ENCODE measurements at regions not wholly inside any gene's neighbourhood (a gene's known extent, or its start where the extent isn't known, plus 50 kb on each side); places are given as distances from the start of the nearest gene placed in this dataset.

GRCh38 chr20:58113716-58114115 lies 114.7 kb downstream of the ANKRD60 start:
- H3K36me3 ChIP-seq (ENCODE audit: control insufficient read depth, insufficient read depth, low read length), result no peaks in the 10 kb centered on the region
- Mint-ChIP-seq H3K4me1 (no peaks in the 10 kb centered on the region), H3K4me3 (no peak overlapping the region), H3K27ac (no peak overlapping the region), H3K27me3 (ENCODE audit: insufficient read depth) (peaks cover 14% of the 10 kb centered on the region), H3K9me3 (no peaks in the 10 kb centered on the region), H3K36me3 (ENCODE audit: low read depth) (no peaks in the 10 kb centered on the region)
- H3K4me1 ChIP-seq (ENCODE audit: control insufficient read depth, insufficient read depth, low read length), result no peaks in the 10 kb centered on the region
- H3K4me3 ChIP-seq (ENCODE audit: low read length), result no peak overlapping the region
- no peak overlapping the region for H3K27ac ChIP-seq (ENCODE audit: low read depth, low read length)
- H3K27me3 ChIP-seq (ENCODE audit: control insufficient read depth, insufficient read depth, low read length, poor library complexity, severe bottlenecking), result no peaks in the 10 kb centered on the region
- TF ChIP-seq, protein P1, sequence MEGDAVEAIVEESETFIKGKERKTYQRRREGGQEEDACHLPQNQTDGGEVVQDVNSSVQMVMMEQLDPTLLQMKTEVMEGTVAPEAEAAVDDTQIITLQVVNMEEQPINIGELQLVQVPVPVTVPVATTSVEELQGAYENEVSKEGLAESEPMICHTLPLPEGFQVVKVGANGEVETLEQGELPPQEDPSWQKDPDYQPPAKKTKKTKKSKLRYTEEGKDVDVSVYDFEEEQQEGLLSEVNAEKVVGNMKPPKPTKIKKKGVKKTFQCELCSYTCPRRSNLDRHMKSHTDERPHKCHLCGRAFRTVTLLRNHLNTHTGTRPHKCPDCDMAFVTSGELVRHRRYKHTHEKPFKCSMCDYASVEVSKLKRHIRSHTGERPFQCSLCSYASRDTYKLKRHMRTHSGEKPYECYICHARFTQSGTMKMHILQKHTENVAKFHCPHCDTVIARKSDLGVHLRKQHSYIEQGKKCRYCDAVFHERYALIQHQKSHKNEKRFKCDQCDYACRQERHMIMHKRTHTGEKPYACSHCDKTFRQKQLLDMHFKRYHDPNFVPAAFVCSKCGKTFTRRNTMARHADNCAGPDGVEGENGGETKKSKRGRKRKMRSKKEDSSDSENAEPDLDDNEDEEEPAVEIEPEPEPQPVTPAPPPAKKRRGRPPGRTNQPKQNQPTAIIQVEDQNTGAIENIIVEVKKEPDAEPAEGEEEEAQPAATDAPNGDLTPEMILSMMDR (conservative IDR thresholded peaks at IDR 0.05), result no peak
- DNase-seq, result no peak
- WGBS, 2 experiments (ENCODE audit: insufficient coverage in 1 of 2, insufficient read length in 1 of 2), result 85 to 90% methylated on average over 8 to 9 of the region's 10 CpGs
- H3K9me3 ChIP-seq (ENCODE audit: control insufficient read depth, low read length), result no peaks in the 10 kb centered on the region
- H3K9ac ChIP-seq (ENCODE audit: extremely low read depth, low read length, poor library complexity, severe bottlenecking), result no peak overlapping the region

DNA sequence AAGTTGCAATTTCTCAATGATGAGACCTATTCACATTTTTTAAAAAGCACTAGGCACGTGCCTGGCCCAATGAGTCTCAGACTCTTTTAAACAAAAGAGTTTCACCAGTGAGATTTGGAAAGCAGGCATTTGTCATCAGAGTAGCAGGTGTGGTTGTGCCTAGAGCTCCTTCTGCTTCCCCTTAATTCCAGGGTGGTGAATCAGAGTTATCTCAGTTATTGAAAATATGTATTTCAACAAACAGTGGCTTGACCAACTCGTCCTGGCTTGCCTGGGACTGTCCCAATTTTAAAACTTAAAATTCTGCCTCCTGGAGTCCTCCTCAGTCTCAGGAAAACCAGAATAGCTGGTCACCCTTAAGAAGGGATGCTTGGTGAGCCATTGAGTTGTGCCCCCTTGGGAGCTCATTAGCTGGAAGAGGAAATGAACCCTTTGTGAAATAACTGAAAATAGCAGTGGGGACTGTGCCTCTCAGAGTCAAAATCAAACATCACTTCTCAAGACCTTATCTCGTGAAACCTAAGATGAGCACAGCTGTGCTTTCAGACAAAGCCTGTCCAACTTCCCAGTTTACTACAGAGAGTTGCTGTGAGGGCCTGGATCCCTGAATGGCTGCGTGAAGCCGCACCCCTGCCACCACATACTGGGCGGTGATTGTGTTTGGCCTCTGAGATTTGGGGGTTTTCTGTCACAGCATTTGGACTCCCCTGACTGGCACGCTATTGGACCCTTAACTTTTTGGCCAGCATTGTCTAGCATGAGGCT lies 116.3 kb downstream of the ANKRD60 start:
- no peak for DNase-seq
- H3K36me3 Mint-ChIP-seq (ENCODE audit: low read depth), result no peaks in the 10 kb centered on the region

GRCh38 chr20:58111310-58112016 lies 117.0 kb downstream of the ANKRD60 start:
- Histone ChIP-seq H3K27me3 (ENCODE audit: control insufficient read depth, insufficient read depth, low read length, poor library complexity, severe bottlenecking) (no peaks in the 10 kb centered on the region), H3K9ac (ENCODE audit: extremely low read depth, low read length, poor library complexity, severe bottlenecking) (no peak overlapping the region)
- no peaks in the 10 kb centered on the region for H3K36me3 Mint-ChIP-seq (ENCODE audit: low read depth)

More for the DNA sequence above, 116.3 kb downstream of the ANKRD60 start:
- 90 to 94% methylated on average over 6 to 7 of the region's 7 CpGs for WGBS, 2 experiments (ENCODE audit: insufficient coverage in 1 of 2, insufficient read length in 1 of 2)
- H3K27ac ChIP-seq (ENCODE audit: low read depth, low read length), result no peak overlapping the region
- Mint-ChIP-seq H3K4me1 (no peaks in the 10 kb centered on the region), H3K4me3 (no peak overlapping the region), H3K9me3 (no peaks in the 10 kb centered on the region), H3K27ac (no peak overlapping the region), H3K27me3 (ENCODE audit: insufficient read depth) (peaks cover 19% of the 10 kb centered on the region)
- no peaks in the 10 kb centered on the region for H3K27me3 ChIP-seq (ENCODE audit: control insufficient read depth, insufficient read depth, low read length, poor library complexity, severe bottlenecking)
- TF ChIP-seq, protein P1 (conservative IDR thresholded peaks at IDR 0.05), result no peak
- no peaks in the 10 kb centered on the region for H3K9me3 ChIP-seq (ENCODE audit: control insufficient read depth, low read length)
- H3K4me1 ChIP-seq (ENCODE audit: control insufficient read depth, insufficient read depth, low read length), result no peaks in the 10 kb centered on the region
- no peak overlapping the region for H3K4me3 ChIP-seq (ENCODE audit: low read length)
- no peaks in the 10 kb centered on the region for H3K36me3 ChIP-seq (ENCODE audit: control insufficient read depth, insufficient read depth, low read length)
- no peak overlapping the region for H3K9ac ChIP-seq (ENCODE audit: extremely low read depth, low read length, poor library complexity, severe bottlenecking)

More at GRCh38 chr20:58111310-58112016, 117.0 kb downstream of the ANKRD60 start:
- Histone ChIP-seq H3K4me3 (ENCODE audit: low read length) (no peak overlapping the region), H3K4me1 (ENCODE audit: control insufficient read depth, insufficient read depth, low read length) (no peaks in the 10 kb centered on the region), H3K36me3 (ENCODE audit: control insufficient read depth, insufficient read depth, low read length) (no peaks in the 10 kb centered on the region), H3K9me3 (ENCODE audit: control insufficient read depth, low read length) (no peaks in the 10 kb centered on the region), H3K27ac (ENCODE audit: low read depth, low read length) (peak overlapping the region; percentile 50)
- TF ChIP-seq, protein P1 (conservative IDR thresholded peaks at IDR 0.05), result no peak
- peaks cover 23% of the 10 kb centered on the region for H3K27me3 Mint-ChIP-seq (ENCODE audit: insufficient read depth)
- no peak overlapping the region for H3K27ac Mint-ChIP-seq
- no peak for DNase-seq
- WGBS, 2 experiments (ENCODE audit: insufficient coverage in 1 of 2, insufficient read length in 1 of 2), result 86 to 92% methylated on average over 15 to 18 of the region's 18 CpGs
- no peaks in the 10 kb centered on the region for H3K4me1 Mint-ChIP-seq
- H3K4me3 Mint-ChIP-seq, result no peak overlapping the region
- no peaks in the 10 kb centered on the region for H3K9me3 Mint-ChIP-seq

Data from endodermal cell (in vitro differentiated cells).